A549 (cell line): ENCODE measurements at regions not wholly inside any gene's neighbourhood (a gene's known extent, or its start where the extent isn't known, plus 50 kb on each side); places are given as distances from the start of the nearest gene placed in this dataset.

ENCODE experiments used
- ATAC-seq, 2 experiments: fragments of 200-7000 bp in 1 of 2; fragments of >200 bp in 1 of 2; cut with Nextera tagmentation in 1 of 2; cut with Tn5 transposase in 1 of 2; 3 replicates each; pipeline versions ENCODE4 v1.8.0 to v1.9.1; 2018 to 2020; ENCODE audit warnings: mild to moderate bottlenecking in 1 of 2, moderate library complexity in 1 of 2
- CTCF ChIA-PET: fragments of 300-600 bp; sonication (Branson Sonifier 250); formaldehyde crosslinking; extraction: SDS; loops from one replicate; lab custom pipeline; 2021; ENCODE audit warnings: antibody characterized with exemption, inconsistent platforms; lab: Yijun Ruan, JAX
- POLR2A ChIA-PET: fragments of 350-600 bp; formaldehyde crosslinking; extraction: SDS; loops from one replicate; lab custom pipeline; 2021; ENCODE audit warnings: antibody characterized with exemption, inconsistent platforms; lab: Yijun Ruan, JAX
- DNase-seq, 2 experiments: peaks; one replicate each; pipeline versions ENCODE4 v3.0.0 to v3.0.0-alpha.2; 2011 to 2016; ENCODE audit warnings: low read depth in 1 of 2, low spot score in 1 of 2
- FAIRE-seq: peaks from 2 replicates; lab custom pipeline; 2011; peaks lifted over from hg19 to GRCh38; lab: Jason Lieb, UNC
- H3K27ac ChIP-seq, 2 experiments: fragments of >200 bp; sonication (Bioruptor Twin); formaldehyde crosslinking; 3 replicates each; pipeline ENCODE4 v1.5.1; 2016 to 2017
- H3K4me1 ChIP-seq: fragments of >200 bp; sonication (Bioruptor Twin); formaldehyde crosslinking; 3 replicates; pipeline ENCODE4 v1.6.1; 2016
- H3K4me2 ChIP-seq: fragments of >200 bp; sonication (Bioruptor Twin); formaldehyde crosslinking; 3 replicates; pipeline ENCODE4 v1.6.1; 2016
- H3K4me3 ChIP-seq: fragments of >200 bp; sonication (Bioruptor Twin); formaldehyde crosslinking; 3 replicates; pipeline ENCODE4 v1.5.1; 2016
- H3K9me3 ChIP-seq: fragments of >200 bp; sonication (Bioruptor Twin); formaldehyde crosslinking; 3 replicates; pipeline ENCODE4 v1.6.1; 2016
- BHLHE40 ChIP-seq: IDR thresholded peaks from 2 replicates; pipeline ENCODE4 v1.6.1; 2012; ENCODE audit warnings: low read depth, low read length, inconsistent platforms
- CBX2 ChIP-seq: fragments of 200-600 bp; sonication (generic); IDR thresholded peaks from 2 replicates; pipeline ENCODE4 v1.6.1; 2016; ENCODE audit warnings: low read depth, mild to moderate bottlenecking, borderline replicate concordance
- CHD4 ChIP-seq: fragments of 200-600 bp; sonication (generic); IDR thresholded peaks from 2 replicates; pipeline ENCODE4 v1.6.1; 2016; ENCODE audit warnings: antibody characterized with exemption, mild to moderate bottlenecking, borderline replicate concordance
- EHMT2 ChIP-seq: fragments of 200-600 bp; sonication (generic); IDR thresholded peaks from 2 replicates; pipeline ENCODE4 v1.6.1; 2016; ENCODE audit warnings: antibody characterized with exemption, low read depth, mild to moderate bottlenecking, moderate library complexity
- EP300 ChIP-seq, 2 experiments: fragments of >200 bp; sonication (Bioruptor Twin); formaldehyde crosslinking; IDR thresholded peaks; 2 replicates in 1 of 2; 3 replicates in 1 of 2; pipeline ENCODE4 v1.6.1; 2016 to 2017
- FOSL2 ChIP-seq, 2 experiments: fragments of 450-650 bp in 1 of 2; fragments of >200 bp in 1 of 2; sonication (Bioruptor Twin) in 1 of 2; formaldehyde crosslinking; IDR thresholded peaks; 2 replicates each; pipeline versions ENCODE4 v1.5.0 to v1.6.1; 2016 to 2020; ENCODE audit warnings: mild to moderate bottlenecking in 1 of 2, moderate library complexity in 1 of 2
- GATA3 ChIP-seq: IDR thresholded peaks from 2 replicates; pipeline ENCODE4 v1.6.1; 2012; ENCODE audit warnings: borderline replicate concordance
- HDAC2 ChIP-seq: fragments of 200-600 bp; sonication (generic); IDR thresholded peaks from 2 replicates; pipeline ENCODE4 v1.6.1; 2016
- HEYL ChIP-seq: fragments of 250-450 bp; sonication (Bioruptor Pico); IDR thresholded peaks from 2 replicates; pipeline ENCODE4 v1.8.0; 2021; ENCODE audit warnings: mild to moderate bottlenecking, moderate library complexity
- HMGXB4 ChIP-seq: fragments of 250-450 bp; sonication (Bioruptor Pico); IDR thresholded peaks from 2 replicates; pipeline ENCODE4 v1.5.0; 2021; ENCODE audit warnings: mild to moderate bottlenecking, moderate library complexity, borderline replicate concordance
- HOXA7 ChIP-seq: fragments of 250-450 bp; sonication (Bioruptor Pico); IDR thresholded peaks from 2 replicates; pipeline ENCODE4 v1.5.0; 2020; ENCODE audit warnings: mild to moderate bottlenecking, moderate library complexity
- HOXB13 ChIP-seq: fragments of 250-450 bp; sonication (Bioruptor Pico); IDR thresholded peaks from 2 replicates; pipeline ENCODE4 v1.5.0; 2020; ENCODE audit warnings: low read depth, mild to moderate bottlenecking, moderate library complexity
- HOXB5 ChIP-seq: fragments of 250-450 bp; sonication (Bioruptor Pico); IDR thresholded peaks from 2 replicates; pipeline ENCODE4 v1.5.0; 2020; ENCODE audit warnings: mild to moderate bottlenecking, moderate library complexity
- JUN ChIP-seq, 2 experiments: fragments of >200 bp; sonication (Bioruptor Twin); formaldehyde crosslinking; IDR thresholded peaks; 2 replicates in 1 of 2; 3 replicates in 1 of 2; pipeline ENCODE4 v1.6.1; 2016 to 2017
- KDM1A ChIP-seq: fragments of 200-600 bp; sonication (generic); IDR thresholded peaks from 2 replicates; pipeline ENCODE4 v1.6.1; 2016; ENCODE audit warnings: low read depth, mild to moderate bottlenecking
- MAX ChIP-seq: IDR thresholded peaks from 2 replicates; pipeline ENCODE4 v1.6.1; 2012
- MAZ ChIP-seq: fragments of 150-350 bp; IDR thresholded peaks from 2 replicates; pipeline ENCODE4 v1.6.1; 2014; ENCODE audit warnings: antibody characterized with exemption, low read depth, low read length, borderline replicate concordance
- MYC ChIP-seq: IDR thresholded peaks from 2 replicates; pipeline ENCODE4 v1.6.1; 2012; ENCODE audit warnings: mild to moderate bottlenecking, inconsistent platforms, low read length, improper control_type of control experiment, borderline replicate concordance
- NFE2L2 ChIP-seq: fragments of 150-350 bp; conservative IDR thresholded peaks from 2 replicates; pipeline ENCODE4 v1.6.1; 2014; ENCODE audit warnings: low read length
- NPAS2 ChIP-seq: fragments of 250-450 bp; sonication (Bioruptor Pico); IDR thresholded peaks from 2 replicates; pipeline ENCODE4 v1.8.0; 2022; ENCODE audit warnings: mild to moderate bottlenecking, moderate library complexity, borderline replicate concordance
- PHF8 ChIP-seq: fragments of 200-600 bp; sonication (generic); IDR thresholded peaks from 2 replicates; pipeline ENCODE4 v1.6.1; 2016; ENCODE audit warnings: low read depth, mild to moderate bottlenecking, antibody characterized with exemption, moderate library complexity, borderline replicate concordance
- POLR2A ChIP-seq: IDR thresholded peaks from 2 replicates; pipeline ENCODE4 v1.6.1; 2012; ENCODE audit warnings: mild to moderate bottlenecking, low read length
- RCOR1 ChIP-seq: fragments of 150-350 bp; IDR thresholded peaks from 2 replicates; pipeline ENCODE4 v1.6.1; 2014; ENCODE audit warnings: antibody characterized with exemption, low read length, low read depth
- REST ChIP-seq: fragments of 200-600 bp; sonication (generic); IDR thresholded peaks from 2 replicates; pipeline ENCODE4 v1.6.1; 2016; ENCODE audit warnings: antibody characterized with exemption, mild to moderate bottlenecking, moderate library complexity
- RFX5 ChIP-seq: fragments of 450-650 bp; IDR thresholded peaks from 2 replicates; pipeline ENCODE4 v1.7.1; 2014; ENCODE audit warnings: antibody characterized with exemption, mild to moderate bottlenecking, moderate library complexity
- RNF2 ChIP-seq: fragments of 200-600 bp; sonication (generic); IDR thresholded peaks from 2 replicates; pipeline ENCODE4 v1.6.1; 2016; ENCODE audit warnings: low read depth, mild to moderate bottlenecking, antibody characterized with exemption, moderate library complexity, borderline replicate concordance
- SREBF2 ChIP-seq: fragments of 450-650 bp; IDR thresholded peaks from 2 replicates; pipeline ENCODE4 v1.6.1; 2014; ENCODE audit warnings: mild to moderate bottlenecking, moderate library complexity
- TFCP2L1 ChIP-seq: fragments of 250-450 bp; sonication (Bioruptor Pico); IDR thresholded peaks from 2 replicates; pipeline ENCODE4 v1.5.0; 2021; ENCODE audit warnings: mild to moderate bottlenecking
- ZC3H11A ChIP-seq: fragments of 450-650 bp; IDR thresholded peaks from 2 replicates; pipeline ENCODE4 v1.6.1; 2014; ENCODE audit warnings: antibody characterized with exemption, mild to moderate bottlenecking
- ZFP36 ChIP-seq: fragments of 450-650 bp; IDR thresholded peaks from 2 replicates; pipeline ENCODE4 v1.6.1; 2014; ENCODE audit warnings: borderline replicate concordance; ENCODE audit not compliant: partially characterized antibody
- ZSCAN20 ChIP-seq: fragments of 250-450 bp; sonication (Bioruptor Pico); IDR thresholded peaks from 2 replicates; pipeline ENCODE4 v1.8.0; 2022; ENCODE audit warnings: mild to moderate bottlenecking, moderate library complexity
- WGBS: methylation state at CpG from one replicate; pipeline ENCODE4 v1.1.6; 2017; ENCODE audit errors: missing lambda C conversion rate; 5-methylcytosine and 5-hydroxymethylcytosine counted together
- TF ChIP-seq, protein P1 (sequence below): fragments of >200 bp; sonication (Bioruptor Twin); formaldehyde crosslinking; IDR thresholded peaks from 2 replicates; pipeline ENCODE4 v1.6.1; 2016

DNA sequence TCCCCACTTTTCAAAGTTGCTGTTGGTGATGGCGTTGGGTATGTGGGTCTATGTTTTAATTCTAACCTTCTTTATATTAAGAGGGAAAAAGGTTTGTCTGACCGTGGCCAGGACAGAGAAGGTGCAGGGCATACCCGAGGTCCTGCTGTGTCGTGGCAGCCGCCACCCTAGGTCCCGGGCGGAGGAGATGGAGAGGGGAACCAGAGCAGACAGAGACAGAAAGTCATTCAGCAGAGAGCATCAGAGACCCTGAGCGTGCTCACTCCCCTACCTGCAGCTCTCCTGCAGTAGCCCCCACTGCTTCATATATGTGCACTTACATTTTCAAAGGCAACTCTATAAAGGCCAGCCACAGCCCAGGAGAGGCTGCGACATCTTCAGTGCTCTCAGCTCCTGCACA, 327.2 kb upstream of the TNRC6C start:
- no peaks in the 10 kb centered on the region for H3K4me1 ChIP-seq
- 79% methylated on average over 9 of the region's 9 CpGs for WGBS
- CTCF ChIA-PET: interaction anchor here (0.6 to 1.7 kb wide), 2 partner anchors 13 to 1494 kb away, joined by 3 read pairs; no protein-coding TSS in a partner anchor
- H3K4me3 ChIP-seq: no peak overlapping the region
- ATAC-seq (no peak), FAIRE-seq (no peak), DNase-seq (no peak)
- no peak overlapping the region for H3K27ac ChIP-seq
- no peak overlapping the region for H3K4me2 ChIP-seq
- POLR2A ChIA-PET: no interaction called here
- H3K9me3 ChIP-seq: peaks cover 19% of the 10 kb centered on the region
- TF ChIP-seq HOXB5 (CRISPR knock-in tag): no peak
- TF ChIP-seq NFE2L2: no peak
- TF ChIP-seq MYC: no peak
- TF ChIP-seq, protein P1, sequence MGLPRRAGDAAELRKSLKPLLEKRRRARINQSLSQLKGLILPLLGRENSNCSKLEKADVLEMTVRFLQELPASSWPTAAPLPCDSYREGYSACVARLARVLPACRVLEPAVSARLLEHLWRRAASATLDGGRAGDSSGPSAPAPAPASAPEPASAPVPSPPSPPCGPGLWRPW: no peak
- no peak for TF ChIP-seq EP300 (IDR thresholded peaks at IDR 0.05)
- TF ChIP-seq PHF8: no peak
- no peak for TF ChIP-seq ZC3H11A
- TF ChIP-seq HDAC2: no peak
- TF ChIP-seq ZSCAN20 (CRISPR knock-in tag): no peak
- no peak for TF ChIP-seq GATA3
- TF ChIP-seq CHD4: no peak
- TF ChIP-seq HOXA7: no peak
- TF ChIP-seq MAZ: no peak
- TF ChIP-seq NPAS2 (CRISPR knock-in tag): no peak
- TF ChIP-seq MAX: no peak
- no peak for TF ChIP-seq HEYL (CRISPR knock-in tag)

DNA sequence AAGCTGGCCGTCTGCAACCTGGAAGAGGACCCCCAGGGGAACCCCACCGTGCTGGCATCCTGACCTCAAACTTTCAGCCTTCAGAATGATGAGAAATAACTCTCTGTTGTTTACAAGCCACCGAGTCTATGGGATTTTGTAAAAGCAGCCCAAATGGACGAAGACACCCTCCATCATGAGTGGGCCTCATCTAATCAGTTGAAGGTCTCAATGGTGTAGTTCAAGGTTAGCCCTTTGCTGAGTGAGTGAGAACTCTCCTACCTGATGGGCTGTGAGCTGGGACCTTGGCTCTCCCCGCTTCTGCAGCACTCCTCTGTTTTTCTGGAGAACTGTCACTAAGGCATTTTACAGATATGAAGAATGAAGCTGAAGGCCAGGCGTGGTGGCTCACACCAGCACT, 325.9 kb upstream of the TNRC6C start:
- CTCF ChIA-PET: interaction anchor here (1.7 to 2.0 kb wide), 2 partner anchors 12 to 89 kb away, joined by 3 to 10 read pairs; no protein-coding TSS in a partner anchor
- no peak for FAIRE-seq
- POLR2A ChIA-PET: interaction anchor here (0.6 kb wide), 1 partner anchor 104 kb away, joined by 7 read pairs; no protein-coding TSS in a partner anchor
- Histone ChIP-seq H3K4me3 (no peak overlapping the region), H3K4me1 (no peaks in the 10 kb centered on the region), H3K4me2 (no peak overlapping the region), H3K9me3 (peaks cover 6% of the 10 kb centered on the region; the same call in 1 of the 3 replicates), H3K27ac (no peak overlapping the region)
- 44% methylated on average over 6 of the region's 6 CpGs for WGBS
- TF ChIP-seq RFX5 (no peak), ZFP36 (no peak), SREBF2 (no peak), RCOR1 (no peak), POLR2A (no peak), KDM1A (no peak), GATA3 (no peak), TFCP2L1 (CRISPR knock-in tag) (no peak), HOXB13 (CRISPR knock-in tag) (no peak), JUN (IDR thresholded peaks at IDR 0.05) (no peak), BHLHE40 (no peak), MAZ (no peak), HMGXB4 (CRISPR knock-in tag) (no peak), HOXB5 (CRISPR knock-in tag) (no peak), RNF2 (no peak), EHMT2 (no peak), REST (no peak), CBX2 (no peak), FOSL2 (IDR thresholded peaks at IDR 0.05) (no peak), FOSL2 (CRISPR knock-in tag; IDR thresholded peaks at IDR 0.05) (no peak)
- ATAC-seq: no peak
- DNase-seq: no peak
